HG03432 (cell line): ENCODE measurements at regions not wholly inside any gene's neighbourhood (a gene's known extent, or its start where the extent isn't known, plus 50 kb on each side); places are given as distances from the start of the nearest gene placed in this dataset.
"Not testable (repeated sequence)": the region's sequence is repeated elsewhere in the genome, so short reads cannot be mapped to it uniquely, and the experiment has no call there.

Source experiments
- ATAC-seq: cut with Tn5 transposase; IDR thresholded peaks from one replicate; pipeline ENCODE4 v1.9.1; 2021; ENCODE audit warnings: mild to moderate bottlenecking, moderate library complexity; ENCODE audit not compliant: unreplicated experiment

GRCh38 chr21:33974513-33975468 is 59.2 kb upstream of the ATP5PO start:
- no peak for ATAC-seq

DNA sequence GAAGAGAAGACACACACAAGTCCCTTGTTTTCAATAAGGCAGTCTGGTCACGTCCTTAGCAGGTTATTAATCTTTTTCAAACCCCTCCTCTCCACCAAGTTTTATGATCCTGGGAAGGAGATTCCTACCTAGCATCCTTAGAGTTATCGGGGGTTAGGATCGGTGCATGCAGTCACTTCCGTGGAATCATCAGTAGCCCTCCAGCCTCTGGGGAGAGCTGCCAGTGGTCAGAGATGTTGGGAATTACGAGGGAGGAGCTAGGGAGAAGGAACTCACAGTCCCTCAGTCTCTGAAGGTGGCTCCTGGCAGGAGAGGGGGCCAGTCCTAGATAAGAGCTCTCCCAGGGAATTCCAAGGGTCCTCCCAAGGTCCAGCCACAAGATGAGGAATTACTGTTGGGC is 57.7 kb upstream of the ATP5PO start:
- no peak for ATAC-seq

DNA sequence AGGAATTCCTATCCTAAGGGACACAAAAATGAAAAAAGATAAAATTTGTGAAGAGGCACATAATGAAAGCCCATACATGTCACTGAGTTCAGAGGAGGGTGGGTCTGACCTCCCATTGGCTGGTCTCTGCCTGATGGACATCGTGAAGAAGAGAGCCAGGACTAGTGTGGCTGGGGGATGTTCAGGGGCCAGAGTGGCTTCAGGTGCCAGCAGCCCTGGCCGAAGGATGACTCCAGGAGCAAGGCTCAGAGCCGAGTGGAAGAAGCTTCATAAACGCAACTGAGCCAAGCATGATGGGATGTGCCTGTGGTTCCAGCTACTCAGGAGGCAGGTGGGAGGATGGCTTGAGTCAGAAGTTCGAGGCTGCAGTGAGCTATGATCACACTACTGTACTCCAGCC is 56.9 kb upstream of the ATP5PO start:
- no peak for ATAC-seq

DNA sequence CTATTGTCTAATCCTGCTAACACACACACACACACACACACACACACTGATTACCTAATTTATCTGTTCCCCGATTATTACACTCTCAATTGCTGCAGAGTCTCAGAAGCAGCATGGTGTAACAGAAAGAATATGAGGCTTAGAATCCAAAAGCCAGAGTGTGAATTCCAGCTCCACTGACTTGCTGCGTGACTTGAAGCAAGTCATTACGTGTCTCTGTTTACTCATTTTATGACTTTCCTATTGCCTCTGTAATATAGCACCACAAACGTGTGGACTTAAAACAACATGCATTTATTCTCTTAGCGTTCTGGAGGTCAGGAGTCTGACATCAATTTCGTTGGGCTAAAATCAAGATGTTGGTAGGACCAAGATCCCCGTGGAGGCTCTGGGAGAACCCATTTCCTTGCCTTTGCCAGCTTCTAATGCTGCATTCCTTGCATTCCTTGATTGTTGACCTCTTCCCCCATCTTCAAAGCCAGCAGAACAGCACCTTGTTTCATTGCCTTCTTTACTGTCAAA is 55.9 kb upstream of the ATP5PO start:
- ATAC-seq, result no peak

GRCh38 chr21:33969581-33969980 is 54.0 kb upstream of the ATP5PO start:
- no peak for ATAC-seq

GRCh38 chr21:33968995-33969348 is 53.4 kb upstream of the ATP5PO start:
- no peak for ATAC-seq

DNA sequence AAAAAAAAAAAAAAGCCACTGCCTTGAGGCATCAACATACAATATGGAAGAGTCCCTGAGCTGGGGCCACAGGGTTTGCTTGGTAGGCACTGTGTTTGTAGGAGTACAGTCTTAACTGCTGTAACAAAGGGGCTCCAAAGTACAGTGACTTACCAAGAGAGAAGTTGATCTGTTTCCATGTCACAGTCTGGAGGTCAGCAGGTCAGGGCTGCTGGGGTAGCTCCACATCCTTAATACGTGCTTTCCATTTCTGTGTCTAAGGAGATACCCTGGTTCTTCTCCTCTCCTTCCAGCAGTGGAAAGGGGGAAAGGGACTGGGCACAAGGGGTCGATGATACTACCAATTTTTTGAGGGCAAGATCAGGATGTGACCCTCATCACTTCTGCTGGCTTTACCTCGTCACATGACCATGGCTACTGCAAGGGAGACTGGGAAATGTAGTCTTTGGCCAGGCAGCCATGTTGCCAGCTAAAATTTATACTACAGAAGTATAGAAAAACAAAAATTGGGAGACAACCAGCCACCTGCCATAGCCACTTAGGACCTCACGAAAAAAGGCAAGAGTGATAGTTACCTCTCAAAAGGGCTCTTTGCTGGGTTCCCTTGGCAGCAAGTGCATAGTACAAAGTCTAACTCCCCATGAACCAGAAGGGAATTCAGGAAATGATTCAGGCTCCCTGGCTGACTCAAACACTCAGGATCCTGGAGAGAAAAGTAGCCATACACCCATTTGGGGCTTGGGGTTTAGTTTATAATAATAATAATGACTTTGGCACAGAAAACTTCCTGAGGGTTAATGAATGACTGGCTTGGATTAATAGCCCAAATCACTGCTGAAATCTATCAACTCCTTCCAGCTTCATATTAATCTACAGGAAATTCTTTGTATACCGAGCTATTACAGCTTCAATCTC is 52.7 kb upstream of the ATP5PO start:
- no peak for ATAC-seq

DNA sequence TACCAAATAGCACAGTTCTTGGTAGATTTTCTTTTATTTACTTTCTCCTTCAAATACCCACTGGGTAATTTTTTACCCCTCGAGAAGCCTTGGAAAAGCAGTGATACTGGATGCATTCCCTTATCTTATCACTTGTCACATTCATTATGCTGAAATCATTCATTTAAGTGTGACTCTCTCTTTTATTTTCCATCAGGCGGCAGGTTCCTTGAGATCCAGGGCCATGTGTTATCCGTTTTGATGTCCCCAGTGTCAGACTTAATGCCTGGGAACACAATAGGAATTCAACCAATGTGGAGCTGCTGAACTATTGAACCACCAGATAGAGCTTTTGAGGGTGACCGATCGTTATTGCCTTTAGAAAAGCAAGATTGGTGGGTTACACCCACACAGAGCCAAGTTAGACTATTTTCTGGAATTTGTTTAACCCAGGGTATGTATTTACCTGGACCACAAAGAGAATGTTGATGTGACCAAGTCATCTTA is 51.5 kb upstream of the ATP5PO start:
- ATAC-seq, result no peak

- ATAC-seq, result no peak
Measured at GRCh38 chr21:33966324-33966949, 50.8 kb upstream of the ATP5PO start.

- ATAC-seq, result not testable (repeated sequence)
Measured at GRCh38 chr21:33965662-33966061, 50.1 kb upstream of the ATP5PO start.
